ENCODE measurements at regions not wholly inside any gene's neighbourhood (a gene's known extent, or its start where the extent isn't known, plus 50 kb on each side); places are given as distances from the start of the nearest gene placed in this dataset.

DNA sequence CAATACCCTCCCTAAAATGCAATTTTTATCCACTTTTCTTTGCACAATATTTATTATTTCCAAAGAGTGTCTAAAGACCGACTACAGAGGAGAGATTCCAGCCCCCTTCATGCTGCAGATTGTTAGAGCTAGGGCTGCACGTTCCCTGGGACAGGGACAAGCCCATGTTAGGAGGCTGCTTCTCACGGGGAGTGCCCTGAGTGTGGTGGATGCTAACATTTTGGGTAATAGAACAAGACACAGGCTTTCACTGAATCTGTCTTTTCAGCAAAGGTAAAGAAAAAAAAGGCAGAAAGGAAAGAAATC, 125.4 kb downstream of the RIPK4 start:
- Histone ChIP-seq H3K36me3 (ENCODE audit: control insufficient read depth in 1 of 2, insufficient read depth in 2 of 2, low read length in 2 of 2) (no peaks in the 10 kb centered on the region), H3K9me3 (ENCODE audit: control insufficient read depth in 1 of 2, low read length in 2 of 2) (no peaks in the 10 kb centered on the region), H3K27me3 (ENCODE audit: control insufficient read depth in 1 of 2, insufficient read depth in 2 of 2, low read length in 2 of 2) (no peaks in the 10 kb centered on the region), H3K9ac (ENCODE audit: low read depth in 1 of 2, low read length in 2 of 2) (no peak overlapping the region), H3K4me1 (ENCODE audit: control insufficient read depth in 1 of 2, insufficient read depth in 2 of 2, low read length in 2 of 2) (peaks cover 0 to 5% of the 10 kb centered on the region in 2 donors), H3K27ac (ENCODE audit: low read depth, low read length) (no peak overlapping the region), H3K4me3 (ENCODE audit: low read depth in 1 of 2, low read length in 2 of 2) (no peak overlapping the region)

DNA sequence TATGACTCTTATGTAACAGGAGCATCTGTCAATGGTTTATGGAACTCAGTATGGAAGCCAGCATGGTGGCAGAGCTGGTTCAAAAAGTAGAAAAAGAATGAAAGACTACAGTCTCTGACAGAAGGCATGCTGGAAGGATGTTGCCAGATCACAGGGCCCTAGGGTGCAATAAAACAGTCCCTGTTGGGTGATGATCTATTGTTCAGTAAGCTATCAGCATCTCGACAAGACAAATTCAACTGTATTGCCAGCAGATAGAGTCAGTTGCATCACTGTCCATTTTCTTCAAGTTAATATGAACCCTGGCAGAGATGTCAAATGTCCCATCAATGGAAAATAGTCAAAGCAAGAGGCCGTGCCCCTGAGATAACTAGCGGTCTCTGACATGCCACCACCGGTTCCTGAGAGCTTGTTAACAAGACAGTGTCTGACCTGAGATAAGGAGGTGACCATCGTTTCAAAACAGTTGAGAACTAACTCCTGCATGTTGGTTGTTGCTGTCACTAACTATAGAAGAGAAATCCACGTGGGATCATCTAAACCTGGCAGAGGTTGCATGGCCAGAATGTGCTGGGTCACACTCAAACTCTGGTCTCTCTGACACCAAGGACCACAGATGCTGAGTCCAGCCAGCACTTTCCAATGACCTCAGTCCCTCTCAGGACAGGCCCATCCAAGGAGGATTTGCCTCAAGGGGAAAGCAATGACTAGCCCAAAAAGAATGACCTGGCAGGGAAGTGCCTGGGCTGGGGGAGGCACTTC, 125.9 kb downstream of the RIPK4 start:
- Histone ChIP-seq H3K4me1 (ENCODE audit: control insufficient read depth in 1 of 2, insufficient read depth in 2 of 2, low read length in 2 of 2) (peaks cover 0 to 5% of the 10 kb centered on the region in 2 donors), H3K9me3 (ENCODE audit: control insufficient read depth in 1 of 2, low read length in 2 of 2) (no peaks in the 10 kb centered on the region), H3K4me3 (ENCODE audit: low read depth in 1 of 2, low read length in 2 of 2) (no peak overlapping the region), H3K36me3 (ENCODE audit: control insufficient read depth in 1 of 2, insufficient read depth in 2 of 2, low read length in 2 of 2) (no peaks in the 10 kb centered on the region), H3K27ac (ENCODE audit: low read depth, low read length) (no peak overlapping the region), H3K27me3 (ENCODE audit: control insufficient read depth in 1 of 2, insufficient read depth in 2 of 2, low read length in 2 of 2) (no peaks in the 10 kb centered on the region), H3K9ac (ENCODE audit: low read depth in 1 of 2, low read length in 2 of 2) (no peak overlapping the region)

DNA sequence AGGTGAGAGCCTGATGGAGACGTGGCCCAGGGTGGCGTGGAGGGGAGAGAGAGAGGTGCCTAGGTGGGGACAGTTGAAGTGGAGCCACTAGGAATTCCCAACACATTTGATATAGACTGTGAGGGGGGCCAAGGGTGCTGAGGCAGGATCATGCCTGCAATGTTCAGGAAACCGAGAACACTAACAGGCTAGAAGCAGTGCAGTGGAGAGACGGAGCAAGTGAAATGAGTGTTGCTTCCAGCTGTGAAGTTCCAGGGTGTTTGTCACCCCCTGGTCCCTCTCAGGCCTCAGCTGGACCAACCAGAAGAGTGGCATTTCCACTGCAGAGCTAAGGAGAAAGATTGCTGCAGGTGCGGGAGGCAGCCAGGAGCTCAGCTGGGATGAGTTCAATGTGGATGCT, 127.1 kb downstream of the RIPK4 start:
- Histone ChIP-seq H3K4me1 (ENCODE audit: control insufficient read depth in 1 of 2, insufficient read depth in 2 of 2, low read length in 2 of 2) (peaks cover 5 to 6% of the 10 kb centered on the region in 2 donors), H3K36me3 (ENCODE audit: control insufficient read depth in 1 of 2, insufficient read depth in 2 of 2, low read length in 2 of 2) (no peaks in the 10 kb centered on the region), H3K27me3 (ENCODE audit: control insufficient read depth in 1 of 2, insufficient read depth in 2 of 2, low read length in 2 of 2) (no peaks in the 10 kb centered on the region), H3K27ac (ENCODE audit: low read depth, low read length) (no peak overlapping the region), H3K4me3 (ENCODE audit: low read depth in 1 of 2, low read length in 2 of 2) (no peak overlapping the region), H3K9ac (ENCODE audit: low read depth in 1 of 2, low read length in 2 of 2) (no peak overlapping the region), H3K9me3 (ENCODE audit: control insufficient read depth in 1 of 2, low read length in 2 of 2) (no peaks in the 10 kb centered on the region)

DNA sequence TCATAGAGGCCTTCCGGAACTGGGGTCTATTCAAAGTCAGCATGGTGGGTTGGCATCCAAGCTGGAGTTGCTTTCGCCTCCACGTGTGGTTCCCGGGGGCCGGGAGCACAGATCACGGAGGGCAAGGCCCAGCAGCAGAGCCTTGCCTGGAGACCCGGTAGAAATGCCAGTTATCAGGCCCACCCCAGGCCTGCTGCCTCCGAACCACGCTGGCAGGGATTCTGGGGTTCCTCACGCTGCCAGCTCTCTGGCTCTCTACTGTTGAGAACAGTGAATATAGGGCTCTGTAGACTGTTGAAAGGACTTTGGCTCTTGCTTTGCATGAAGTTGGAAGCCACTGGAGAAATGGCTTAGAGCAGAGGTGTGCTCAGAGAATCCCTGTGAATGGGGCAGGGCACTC, 127.5 kb downstream of the RIPK4 start:
- no peak overlapping the region for H3K27ac ChIP-seq (ENCODE audit: low read depth, low read length)

DNA sequence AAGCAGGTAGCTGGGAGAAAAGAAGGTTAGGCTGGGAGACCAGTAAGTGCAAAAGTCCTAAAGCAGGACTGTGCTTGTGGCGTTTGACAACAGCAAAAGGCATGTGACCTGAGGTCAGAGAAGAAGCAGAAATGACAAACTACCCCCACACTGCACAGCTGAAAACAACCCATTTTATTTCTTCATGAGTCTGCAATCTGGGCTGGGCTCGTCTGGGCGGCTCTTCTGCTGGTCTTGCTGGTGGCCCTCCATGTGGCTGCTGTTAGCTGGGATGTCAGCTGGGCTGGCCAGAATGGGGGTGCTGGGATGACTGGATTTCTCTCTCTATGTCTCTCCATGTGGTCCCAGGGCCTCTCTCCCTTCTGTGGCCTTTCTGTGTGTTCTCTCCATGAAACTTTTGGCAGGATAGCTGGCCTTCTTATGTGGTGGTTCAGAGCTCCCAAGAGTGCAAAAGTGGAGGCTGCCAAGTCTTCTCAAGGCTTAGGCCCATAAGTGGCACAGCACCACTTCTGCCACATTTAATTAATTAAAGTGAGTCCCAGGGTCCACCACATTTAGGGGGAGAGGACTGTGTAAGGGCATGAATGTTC, 128.6 kb downstream of the RIPK4 start:
- Histone ChIP-seq H3K36me3 (ENCODE audit: control insufficient read depth in 1 of 2, insufficient read depth in 2 of 2, low read length in 2 of 2) (no peaks in the 10 kb centered on the region), H3K9me3 (ENCODE audit: control insufficient read depth in 1 of 2, low read length in 2 of 2) (no peaks in the 10 kb centered on the region), H3K4me1 (ENCODE audit: control insufficient read depth in 1 of 2, insufficient read depth in 2 of 2, low read length in 2 of 2) (peaks cover 13 to 18% of the 10 kb centered on the region in 2 donors), H3K4me3 (ENCODE audit: low read depth in 1 of 2, low read length in 2 of 2) (no peak overlapping the region), H3K9ac (ENCODE audit: low read depth in 1 of 2, low read length in 2 of 2) (no peak overlapping the region), H3K27ac (ENCODE audit: low read depth, low read length) (no peak overlapping the region), H3K27me3 (ENCODE audit: control insufficient read depth in 1 of 2, insufficient read depth in 2 of 2, low read length in 2 of 2) (no peaks in the 10 kb centered on the region)

More for the DNA sequence above, 127.5 kb downstream of the RIPK4 start:
- Histone ChIP-seq H3K27me3 (ENCODE audit: control insufficient read depth in 1 of 2, insufficient read depth in 2 of 2, low read length in 2 of 2) (no peaks in the 10 kb centered on the region), H3K36me3 (ENCODE audit: control insufficient read depth in 1 of 2, insufficient read depth in 2 of 2, low read length in 2 of 2) (no peaks in the 10 kb centered on the region), H3K4me3 (ENCODE audit: low read depth in 1 of 2, low read length in 2 of 2) (no peak overlapping the region), H3K4me1 (ENCODE audit: control insufficient read depth in 1 of 2, insufficient read depth in 2 of 2, low read length in 2 of 2) (peaks cover 9 to 10% of the 10 kb centered on the region in 2 donors), H3K9ac (ENCODE audit: low read depth in 1 of 2, low read length in 2 of 2) (no peak overlapping the region), H3K9me3 (ENCODE audit: control insufficient read depth in 1 of 2, low read length in 2 of 2) (no peaks in the 10 kb centered on the region)

DNA sequence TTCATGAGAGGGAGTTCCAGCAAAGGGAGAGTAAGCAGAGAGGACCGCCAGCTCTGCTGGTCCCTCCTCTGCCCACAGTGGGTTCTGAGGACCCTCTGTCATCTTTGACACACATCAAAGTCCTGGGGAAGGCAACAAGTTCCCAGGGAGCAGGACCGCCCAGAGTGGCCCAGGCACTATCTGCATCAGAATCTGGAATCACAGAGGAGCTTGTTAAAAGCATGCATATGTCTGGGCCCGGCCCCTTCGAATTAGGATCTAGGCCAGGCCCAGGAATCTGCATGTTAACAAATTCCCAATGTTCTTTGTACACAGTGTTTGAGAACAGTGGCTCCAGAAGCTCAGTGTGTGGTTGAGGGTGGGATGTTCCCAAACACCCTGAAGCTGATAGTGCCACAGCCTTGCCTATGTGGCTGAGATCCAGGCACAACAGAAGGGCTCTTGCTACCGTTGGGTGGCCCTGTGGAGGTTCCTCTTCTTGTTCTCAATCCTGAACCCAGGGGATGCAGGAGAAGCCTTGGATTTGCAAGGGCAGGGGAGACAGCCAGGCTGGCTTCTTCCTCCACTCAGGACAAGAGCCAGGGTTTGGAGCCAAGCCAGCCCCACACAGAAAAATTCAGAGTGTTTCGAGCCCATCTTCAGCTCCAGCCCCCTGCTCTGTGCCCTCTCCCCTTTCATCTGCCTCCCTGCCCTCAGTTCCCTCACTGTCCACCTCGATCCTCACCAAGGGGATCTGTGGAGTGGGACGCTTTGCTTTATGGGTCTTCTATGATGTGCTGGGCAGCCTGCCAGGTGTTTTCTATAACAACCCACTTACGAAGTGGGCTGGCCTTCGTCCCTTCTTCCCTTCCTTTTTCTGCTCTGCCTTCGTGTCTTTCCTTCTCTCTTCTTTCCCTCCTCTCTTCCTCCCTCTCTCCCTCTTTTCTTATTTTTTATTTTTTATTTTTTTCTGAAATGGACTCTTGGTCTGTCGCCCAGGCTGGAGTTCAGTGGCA, 129.0 kb upstream of the TMPRSS2 start:
- Histone ChIP-seq H3K27ac (ENCODE audit: low read depth, low read length) (no peak overlapping the region), H3K4me1 (ENCODE audit: control insufficient read depth in 1 of 2, insufficient read depth in 2 of 2, low read length in 2 of 2) (peaks cover 25 to 30% of the 10 kb centered on the region in 2 donors)

DNA sequence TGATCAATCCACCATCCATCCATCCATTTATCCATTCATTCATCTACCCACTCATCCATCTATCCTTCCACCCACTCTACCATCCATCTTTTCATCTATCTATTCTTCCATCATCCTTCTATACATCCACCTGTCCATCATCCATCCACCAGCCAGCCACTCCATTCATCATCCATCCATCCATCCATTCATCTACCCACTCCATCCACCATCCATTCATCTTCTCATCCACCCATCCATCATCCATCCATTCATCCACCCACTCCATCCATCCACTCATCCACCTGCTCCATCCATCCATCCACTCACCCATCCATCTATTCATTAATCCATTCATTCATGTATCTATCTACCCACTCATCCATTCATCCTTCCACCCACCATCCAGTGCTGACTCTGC, 127.9 kb upstream of the TMPRSS2 start:
- no peaks in the 10 kb centered on the region for H3K27me3 ChIP-seq (ENCODE audit: control insufficient read depth in 1 of 2, insufficient read depth in 2 of 2, low read length in 2 of 2)
- H3K4me1 ChIP-seq (ENCODE audit: control insufficient read depth in 1 of 2, insufficient read depth in 2 of 2, low read length in 2 of 2), result peaks cover 31 to 37% of the 10 kb centered on the region in 2 donors
- no peak overlapping the region for H3K9ac ChIP-seq (ENCODE audit: low read depth in 1 of 2, low read length in 2 of 2)
- no peaks in the 10 kb centered on the region for H3K9me3 ChIP-seq (ENCODE audit: control insufficient read depth in 1 of 2, low read length in 2 of 2)
- H3K4me3 ChIP-seq (ENCODE audit: low read depth in 1 of 2, low read length in 2 of 2), result no peak overlapping the region
- no peaks in the 10 kb centered on the region for H3K36me3 ChIP-seq (ENCODE audit: control insufficient read depth in 1 of 2, insufficient read depth in 2 of 2, low read length in 2 of 2)
- H3K27ac ChIP-seq (ENCODE audit: low read depth, low read length), result no peak overlapping the region

More for the DNA sequence above, 129.0 kb upstream of the TMPRSS2 start:
- Histone ChIP-seq H3K9me3 (ENCODE audit: control insufficient read depth in 1 of 2, low read length in 2 of 2) (no peaks in the 10 kb centered on the region), H3K36me3 (ENCODE audit: control insufficient read depth in 1 of 2, insufficient read depth in 2 of 2, low read length in 2 of 2) (no peaks in the 10 kb centered on the region), H3K9ac (ENCODE audit: low read depth in 1 of 2, low read length in 2 of 2) (no peak overlapping the region), H3K27me3 (ENCODE audit: control insufficient read depth in 1 of 2, insufficient read depth in 2 of 2, low read length in 2 of 2) (no peaks in the 10 kb centered on the region), H3K4me3 (ENCODE audit: low read depth in 1 of 2, low read length in 2 of 2) (no peak overlapping the region)

DNA sequence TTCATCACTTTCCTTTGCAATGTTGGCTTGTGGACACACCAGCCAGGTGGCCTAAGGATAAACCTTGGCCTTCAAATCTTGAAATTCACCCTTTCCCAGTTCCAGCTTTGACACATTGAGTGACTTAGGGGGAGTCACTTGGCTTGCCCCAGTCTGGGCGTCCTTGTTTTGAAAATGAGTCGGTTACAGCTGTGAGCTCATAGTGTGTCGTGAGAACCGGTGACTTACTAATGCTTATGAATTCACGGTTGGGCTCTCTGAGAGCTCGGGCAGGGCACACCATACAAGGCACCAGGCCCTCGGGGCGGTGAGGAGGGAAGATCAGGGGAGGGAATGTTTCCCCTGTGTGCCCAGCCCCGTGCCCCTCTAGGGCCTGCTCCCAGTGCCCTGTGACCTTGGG, 126.9 kb upstream of the TMPRSS2 start:
- Histone ChIP-seq H3K9me3 (ENCODE audit: control insufficient read depth in 1 of 2, low read length in 2 of 2) (no peaks in the 10 kb centered on the region), H3K27ac (ENCODE audit: low read depth, low read length) (no peak overlapping the region), H3K9ac (ENCODE audit: low read depth in 1 of 2, low read length in 2 of 2) (no peak overlapping the region), H3K27me3 (ENCODE audit: control insufficient read depth in 1 of 2, insufficient read depth in 2 of 2, low read length in 2 of 2) (no peaks in the 10 kb centered on the region), H3K4me1 (ENCODE audit: control insufficient read depth in 1 of 2, insufficient read depth in 2 of 2, low read length in 2 of 2) (peaks cover 31 to 37% of the 10 kb centered on the region in 2 donors), H3K36me3 (ENCODE audit: control insufficient read depth in 1 of 2, insufficient read depth in 2 of 2, low read length in 2 of 2) (no peaks in the 10 kb centered on the region), H3K4me3 (ENCODE audit: low read depth in 1 of 2, low read length in 2 of 2) (no peak overlapping the region)

DNA sequence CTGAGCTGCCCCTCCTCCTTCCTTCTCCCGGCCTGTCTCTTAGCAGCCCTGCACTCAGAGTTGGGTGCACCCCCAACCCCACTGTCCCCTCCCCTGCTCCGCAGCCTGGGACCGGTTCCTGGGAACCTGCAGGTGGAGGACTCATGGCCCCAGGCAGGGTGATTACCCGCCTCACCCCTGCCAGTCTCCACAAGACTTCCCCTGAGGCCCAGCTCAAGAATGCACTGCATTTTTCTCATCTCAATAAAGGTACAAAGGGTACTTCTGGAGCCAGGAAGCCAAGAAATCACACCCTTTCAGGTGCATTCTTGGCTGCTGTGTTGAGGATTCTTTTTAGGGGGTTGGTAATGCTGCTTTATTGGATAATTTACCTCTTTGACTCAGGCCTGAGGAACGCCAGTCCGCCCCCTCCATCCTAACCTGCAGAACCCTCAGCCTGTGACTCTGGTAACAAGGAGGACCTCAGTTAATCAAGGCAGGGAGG, 126.3 kb upstream of the TMPRSS2 start:
- peaks cover 0 to under 1% of the 10 kb centered on the region in 2 donors for H3K9me3 ChIP-seq (ENCODE audit: control insufficient read depth in 1 of 2, low read length in 2 of 2)
- no peak overlapping the region for H3K27ac ChIP-seq (ENCODE audit: low read depth, low read length)
- no peaks in the 10 kb centered on the region for H3K27me3 ChIP-seq (ENCODE audit: control insufficient read depth in 1 of 2, insufficient read depth in 2 of 2, low read length in 2 of 2)
- peaks cover 31 to 37% of the 10 kb centered on the region in 2 donors for H3K4me1 ChIP-seq (ENCODE audit: control insufficient read depth in 1 of 2, insufficient read depth in 2 of 2, low read length in 2 of 2)
- H3K36me3 ChIP-seq (ENCODE audit: control insufficient read depth in 1 of 2, insufficient read depth in 2 of 2, low read length in 2 of 2), result no peaks in the 10 kb centered on the region
- no peak overlapping the region for H3K9ac ChIP-seq (ENCODE audit: low read depth in 1 of 2, low read length in 2 of 2)
- no peak overlapping the region for H3K4me3 ChIP-seq (ENCODE audit: low read depth in 1 of 2, low read length in 2 of 2)

DNA sequence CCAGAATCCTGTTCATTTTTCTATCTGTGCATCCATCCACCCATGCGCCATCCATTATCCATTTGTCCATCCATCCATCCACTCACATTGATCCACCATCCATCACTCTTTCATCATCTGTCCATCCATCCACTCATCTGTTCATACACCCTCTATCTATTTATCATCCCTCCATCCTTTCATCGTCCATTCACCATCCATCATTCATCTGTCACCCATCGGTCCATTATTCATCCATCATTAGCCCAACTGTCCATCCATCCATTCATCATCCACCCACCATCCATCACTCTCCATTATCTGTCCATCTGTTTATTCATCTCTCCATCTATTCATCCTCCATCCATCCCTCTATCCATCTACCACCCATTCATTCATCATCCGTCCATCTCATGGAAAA, 125.7 kb upstream of the TMPRSS2 start:
- Histone ChIP-seq H3K9me3 (ENCODE audit: control insufficient read depth in 1 of 2, low read length in 2 of 2) (peaks cover 0 to 2% of the 10 kb centered on the region in 2 donors), H3K4me3 (ENCODE audit: low read depth in 1 of 2, low read length in 2 of 2) (no peak overlapping the region), H3K4me1 (ENCODE audit: control insufficient read depth in 1 of 2, insufficient read depth in 2 of 2, low read length in 2 of 2) (peaks cover 31 to 37% of the 10 kb centered on the region in 2 donors), H3K36me3 (ENCODE audit: control insufficient read depth in 1 of 2, insufficient read depth in 2 of 2, low read length in 2 of 2) (no peaks in the 10 kb centered on the region), H3K27ac (ENCODE audit: low read depth, low read length) (no peak overlapping the region), H3K9ac (ENCODE audit: low read depth in 1 of 2, low read length in 2 of 2) (no peak overlapping the region), H3K27me3 (ENCODE audit: control insufficient read depth in 1 of 2, insufficient read depth in 2 of 2, low read length in 2 of 2) (no peaks in the 10 kb centered on the region)

Data from duodenal mucosa (tissue), 2 donors.